ENCODE measurements at regions not wholly inside any gene's neighbourhood (a gene's known extent, or its start where the extent isn't known, plus 50 kb on each side); places are given as distances from the start of the nearest gene placed in this dataset.

- TF ChIP-seq CTCF (IDR thresholded peaks at IDR 0.05): no peak
- TF ChIP-seq POLR2A (IDR thresholded peaks at IDR 0.05): no peak
- no peak for TF ChIP-seq EP300 (IDR thresholded peaks at IDR 0.05)
- TF ChIP-seq POLR2AphosphoS5 (IDR thresholded peaks at IDR 0.05): no peak
Observed at GRCh38 chr12:28781671-28782652, 367.1 kb upstream of the FAR2 start.
